GM19240 (cell line): ENCODE measurements at regions not wholly inside any gene's neighbourhood (a gene's known extent, or its start where the extent isn't known, plus 50 kb on each side); places are given as distances from the start of the nearest gene placed in this dataset.
A peak's percentile ranks its signal among the peaks of the same experiment; 100 is the strongest.

ENCODE experiments used
- DNase-seq: peaks from one replicate; pipeline ENCODE4 v3.0.0; 2011; ENCODE audit warnings: low spot score; ENCODE audit not compliant: insufficient read length

DNA sequence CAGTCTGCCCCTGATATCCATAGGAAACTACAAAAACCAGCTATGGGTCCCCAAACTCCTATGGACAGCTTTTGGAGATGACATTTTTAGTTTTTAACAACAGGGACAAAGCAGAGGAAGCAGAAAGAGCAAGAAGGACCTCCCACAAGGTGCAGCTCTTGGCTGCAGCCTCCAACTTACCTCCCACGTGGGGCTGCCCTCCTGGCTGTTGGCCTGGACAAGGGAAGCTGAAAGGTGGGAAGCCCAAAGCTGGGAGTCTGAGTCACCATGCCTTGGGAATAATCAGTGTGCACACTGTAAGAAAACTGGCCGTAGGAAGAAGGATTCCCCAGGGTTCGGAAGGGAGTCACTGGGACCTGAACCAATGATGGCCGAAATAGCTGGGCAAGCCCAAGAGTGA is 51.8 kb upstream of the PAX1 start:
- DNase-seq, result no peak

DNA sequence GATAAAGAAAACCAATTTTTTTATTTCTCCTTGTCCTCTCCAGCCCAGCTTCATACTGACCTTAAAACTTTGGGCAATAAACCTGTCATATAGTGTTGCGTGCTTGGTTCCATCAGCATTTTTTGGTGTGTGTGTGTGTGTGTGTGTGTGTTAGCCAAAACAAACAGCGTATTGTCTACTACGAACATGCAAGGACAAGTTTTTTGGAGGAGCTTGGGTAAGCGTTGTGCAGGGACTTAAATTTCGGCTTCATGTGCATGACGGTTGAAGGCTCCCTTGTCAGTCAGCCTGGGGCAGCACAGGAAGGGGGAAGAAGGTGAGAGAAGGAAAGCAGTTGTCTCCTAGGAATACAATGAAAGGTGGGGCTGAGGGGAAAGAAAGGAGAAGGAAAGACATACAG is 62.0 kb upstream of the PAX1 start:
- DNase-seq, result no peak

DNA sequence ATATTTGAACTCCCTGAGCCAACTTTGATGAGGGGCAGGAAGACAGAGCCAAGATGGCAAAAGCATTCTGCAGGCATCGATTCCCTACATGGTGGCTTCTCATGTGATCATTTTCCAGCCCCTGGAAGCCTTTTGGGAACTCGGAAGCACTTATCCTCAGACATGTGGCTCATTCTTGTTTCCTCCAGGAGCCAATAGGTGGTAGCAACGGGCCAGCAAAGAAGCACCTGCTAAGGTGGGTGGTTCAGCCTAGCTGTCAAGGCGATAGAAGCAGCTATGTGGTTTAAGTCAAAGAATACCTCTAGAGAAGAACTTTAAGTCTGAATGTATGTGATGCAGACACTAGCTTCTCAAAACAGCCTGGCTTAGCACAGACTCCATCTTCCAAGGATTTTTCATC is 64.9 kb upstream of the PAX1 start:
- no peak for DNase-seq

DNA sequence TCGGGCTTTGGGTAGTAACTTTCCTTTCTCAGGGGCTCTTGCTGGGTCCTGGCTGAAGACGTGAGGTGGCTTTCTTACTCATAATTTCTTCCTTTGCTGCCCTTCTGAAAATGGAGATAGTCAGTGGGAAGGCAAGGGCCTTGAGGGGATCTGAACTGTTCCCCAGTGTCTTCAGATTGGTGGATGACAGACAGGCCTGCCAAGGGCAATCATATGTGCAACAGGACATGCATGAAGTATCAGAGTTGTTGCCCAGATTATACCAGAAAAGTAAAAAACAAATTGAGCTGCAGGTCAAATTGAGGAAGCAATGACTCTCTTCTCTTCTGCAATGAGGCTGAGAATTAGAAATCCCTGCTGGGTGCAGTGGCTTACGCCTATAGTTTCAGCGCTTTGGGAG is 71.6 kb upstream of the PAX1 start:
- DNase-seq, result no peak

DNA sequence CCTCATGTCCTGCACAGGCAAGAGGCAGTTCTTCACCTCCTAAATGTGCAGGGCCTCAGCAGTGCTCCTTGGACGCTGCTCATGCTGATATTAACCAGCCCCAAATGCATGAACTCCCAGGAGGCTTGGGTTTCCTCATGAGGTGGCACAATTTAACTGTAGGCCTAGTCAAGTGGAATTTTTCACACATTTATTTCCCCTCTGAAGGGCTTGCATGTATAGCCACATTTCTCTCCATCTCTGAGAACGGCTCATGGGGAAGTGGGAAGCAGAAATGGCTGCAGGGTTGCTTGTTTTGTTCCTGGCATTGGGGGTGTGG is 72.8 kb upstream of the PAX1 start:
- DNase-seq, result no peak

DNA sequence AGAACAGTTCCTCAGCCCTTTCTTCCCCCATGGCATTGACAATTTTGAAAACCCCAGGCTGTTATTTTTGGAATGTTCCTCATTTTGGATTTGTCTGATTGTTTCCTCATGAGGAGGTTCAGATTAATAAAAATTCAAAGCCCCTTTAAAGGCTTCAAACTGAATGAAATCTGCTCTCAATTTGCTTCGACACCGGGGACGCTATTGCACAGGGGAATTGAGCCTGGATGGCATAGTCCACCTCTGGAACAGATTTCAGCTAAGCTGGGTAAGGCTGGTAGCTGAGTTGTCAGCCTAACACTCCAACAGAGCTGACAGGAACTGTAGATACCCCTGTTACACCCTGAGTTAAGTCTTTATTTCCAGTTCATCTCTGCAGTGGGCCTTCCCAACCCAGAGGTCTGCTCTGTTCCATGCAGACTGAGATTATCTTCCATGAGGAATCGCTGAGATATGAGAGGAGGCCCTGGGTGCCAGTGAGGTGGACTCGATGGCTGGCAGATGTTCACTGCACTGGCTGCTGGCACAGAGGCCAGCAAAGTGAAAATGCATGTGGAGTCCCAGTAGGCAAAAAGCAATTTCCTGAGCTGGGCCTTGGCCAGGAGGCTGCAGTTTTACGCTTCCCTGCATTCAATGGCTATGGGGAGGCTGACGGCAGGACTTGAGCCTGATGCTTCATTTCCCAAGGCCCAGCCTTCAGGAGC is 73.3 kb upstream of the PAX1 start:
- DNase-seq, result no peak

DNA sequence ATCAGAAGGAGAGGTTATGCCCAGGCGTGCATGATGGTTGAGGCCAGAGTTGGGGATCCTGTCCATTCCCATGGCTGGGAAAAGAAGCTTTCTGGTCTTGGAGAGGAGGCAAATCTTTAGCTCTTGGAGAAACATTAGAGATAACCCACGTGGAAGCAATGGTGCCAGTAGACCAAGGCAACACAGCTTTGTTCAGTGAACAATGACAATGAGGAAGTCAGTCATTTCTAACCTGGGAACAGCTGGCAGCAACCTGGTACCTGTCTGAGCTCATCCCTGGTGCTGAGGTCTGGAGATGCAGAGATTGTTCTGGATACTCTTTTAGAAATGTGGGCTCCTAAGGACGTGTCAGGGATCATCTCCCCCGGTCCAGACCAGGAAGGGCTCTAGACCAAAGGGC is 76.7 kb upstream of the PAX1 start:
- no peak for DNase-seq

DNA sequence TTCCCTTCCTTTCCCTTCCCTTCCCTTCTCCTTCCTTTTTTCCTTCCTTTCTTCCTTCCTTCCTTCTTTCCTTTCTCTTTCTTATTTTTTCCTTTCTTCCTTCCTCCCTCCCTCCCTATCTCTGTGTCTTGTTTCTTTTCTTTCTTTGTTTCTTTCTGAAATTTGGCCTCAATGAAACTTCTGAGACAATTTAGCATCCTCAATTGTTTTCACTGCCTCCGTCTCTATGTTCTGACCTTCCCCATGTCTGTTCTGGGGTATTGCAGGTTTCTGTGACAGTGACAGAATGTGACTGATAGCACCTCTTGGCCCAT is 81.7 kb upstream of the PAX1 start:
- no peak for DNase-seq

DNA sequence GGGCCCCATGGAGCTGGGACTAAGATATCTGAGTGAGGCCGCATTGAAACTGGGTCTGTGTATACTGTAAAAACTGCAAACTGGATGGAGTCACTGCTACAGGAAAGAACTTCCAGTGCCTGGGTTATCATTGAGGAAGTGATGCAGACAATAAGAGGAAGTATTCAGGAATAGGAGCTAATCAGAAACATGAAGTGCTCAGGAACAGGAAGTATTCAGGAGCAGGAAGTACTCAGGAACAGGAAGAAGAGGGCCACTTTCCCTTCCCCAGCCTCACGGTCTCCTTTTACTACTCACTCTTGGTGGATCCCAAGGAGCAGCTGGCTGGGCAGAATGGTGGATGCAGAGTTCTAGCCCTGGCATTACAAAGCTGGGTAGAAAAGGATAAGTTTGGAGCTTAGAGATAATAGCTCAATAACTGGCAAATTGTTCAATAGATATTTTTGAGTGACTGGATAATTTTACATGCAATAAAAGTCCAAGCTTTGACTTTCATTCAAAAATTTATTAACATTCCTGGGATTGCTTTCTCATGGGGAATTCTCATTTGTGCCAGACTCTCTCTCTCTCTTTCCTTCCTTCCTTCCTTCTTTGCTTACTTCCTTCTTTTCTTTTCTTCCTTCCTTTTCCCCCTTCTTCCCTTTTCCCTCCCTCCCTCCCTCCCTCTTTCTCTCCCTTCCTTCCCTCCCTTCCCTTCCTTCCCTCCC is 82.2 kb upstream of the PAX1 start:
- DNase-seq, result no peak

DNA sequence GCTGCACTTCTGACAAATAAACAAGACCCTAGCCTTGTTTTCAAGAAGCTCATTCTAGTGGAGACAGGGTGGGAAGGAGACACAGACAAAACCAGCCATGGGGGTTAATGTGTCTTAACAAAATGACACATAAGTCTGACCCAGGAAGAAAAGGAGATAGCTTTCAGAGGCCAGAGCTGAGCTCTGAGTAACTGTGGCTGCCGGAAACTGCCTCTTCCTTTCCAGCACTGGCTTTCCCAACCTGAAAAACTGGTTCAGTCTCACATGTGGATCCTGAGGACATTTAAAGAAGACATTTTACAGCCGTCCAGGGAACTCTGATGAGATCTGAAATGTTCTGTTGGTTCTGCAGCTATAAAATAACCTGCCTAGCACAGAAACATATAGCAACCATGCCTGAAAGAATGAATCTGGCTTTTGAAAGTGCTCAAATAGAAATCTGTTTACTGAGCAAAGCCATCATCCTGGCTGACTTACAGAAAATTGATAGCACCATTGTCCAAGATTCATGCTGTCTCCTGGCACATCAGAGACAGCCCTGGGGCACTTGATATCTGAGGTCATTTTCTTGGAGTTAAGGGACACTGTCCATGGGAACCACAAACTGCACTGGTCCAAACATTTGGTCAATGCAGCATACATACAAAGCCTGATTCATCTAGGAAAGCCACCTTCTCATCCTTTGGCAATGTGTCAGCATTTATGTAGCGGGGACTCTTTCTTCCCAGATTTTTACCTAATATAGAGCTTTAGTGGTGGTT is 83.2 kb upstream of the PAX1 start:
- no peak for DNase-seq

DNA sequence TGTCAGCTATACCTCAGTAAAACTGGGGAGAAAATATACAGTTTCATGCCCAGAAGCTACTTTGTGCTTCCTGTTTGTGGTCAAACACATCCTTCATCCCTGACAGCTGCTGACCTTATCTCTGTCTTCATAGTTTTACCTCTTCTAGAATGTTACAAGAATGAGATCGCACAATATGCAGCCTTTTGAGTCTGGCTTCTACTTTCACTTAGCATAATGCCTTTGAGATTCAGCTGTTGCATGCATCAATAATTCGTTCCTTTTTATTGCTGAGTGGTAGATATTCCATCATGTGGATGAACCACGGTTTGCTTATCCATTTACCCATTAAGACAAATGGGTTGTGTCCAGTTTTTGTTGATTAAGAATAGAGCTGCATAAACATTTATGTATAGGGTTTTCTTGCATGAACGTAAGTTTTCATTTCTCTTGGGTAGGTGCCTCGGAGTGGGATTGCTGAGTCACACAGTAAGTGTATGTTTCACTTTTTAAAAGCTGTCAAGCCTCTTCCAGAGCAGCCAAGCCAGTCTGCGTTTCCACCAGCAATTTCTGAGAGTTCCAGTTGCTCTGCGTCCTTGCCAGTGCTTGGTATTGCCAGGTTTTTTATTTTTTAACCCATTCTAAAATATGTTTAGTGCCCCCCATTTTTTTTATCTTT is 86.6 kb upstream of the PAX1 start:
- no peak for DNase-seq

DNA sequence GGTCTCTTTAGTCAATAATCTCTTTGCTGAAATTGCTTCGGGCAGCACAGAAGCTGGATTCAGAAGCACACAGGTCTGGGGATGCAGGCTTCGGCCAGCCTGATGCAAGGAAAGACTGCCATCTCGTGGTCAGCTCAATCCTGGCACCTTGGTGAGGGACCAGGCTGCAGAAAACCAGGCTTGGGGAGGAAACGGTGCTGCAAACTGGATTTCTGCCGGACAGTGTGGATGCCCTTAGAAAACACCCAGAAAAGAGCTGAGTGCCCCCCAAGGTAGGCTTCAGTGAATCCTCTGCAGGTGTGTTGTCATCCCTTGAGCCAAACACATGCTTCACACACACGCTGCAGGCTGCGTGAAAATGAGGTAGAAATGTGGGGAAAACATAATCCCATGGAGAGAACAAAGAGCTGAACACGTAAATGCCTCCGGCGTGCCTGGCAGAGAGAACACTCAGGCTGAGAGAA is 89.8 kb upstream of the PAX1 start:
- DNase-seq, result peak; percentile 18

DNA sequence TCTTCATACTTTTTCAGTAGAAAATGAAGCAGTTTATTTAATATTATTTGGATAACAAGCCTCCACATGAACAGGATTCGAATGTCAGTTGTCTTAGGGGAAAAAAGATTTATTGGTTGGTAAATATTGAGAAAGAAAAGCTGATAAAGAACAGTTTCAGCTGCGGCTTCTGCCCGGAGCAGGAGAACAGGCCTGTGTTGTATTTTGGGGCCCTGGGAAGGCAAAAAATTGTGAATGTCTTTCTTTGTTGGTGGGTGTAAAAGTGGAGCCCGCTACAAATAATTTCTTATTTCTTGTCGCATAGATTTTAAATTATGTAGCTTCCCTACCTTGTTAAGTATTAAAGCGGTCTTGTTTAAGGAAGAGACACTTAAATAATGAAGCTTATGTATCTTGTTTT is 90.5 kb upstream of the PAX1 start:
- no peak for DNase-seq

DNA sequence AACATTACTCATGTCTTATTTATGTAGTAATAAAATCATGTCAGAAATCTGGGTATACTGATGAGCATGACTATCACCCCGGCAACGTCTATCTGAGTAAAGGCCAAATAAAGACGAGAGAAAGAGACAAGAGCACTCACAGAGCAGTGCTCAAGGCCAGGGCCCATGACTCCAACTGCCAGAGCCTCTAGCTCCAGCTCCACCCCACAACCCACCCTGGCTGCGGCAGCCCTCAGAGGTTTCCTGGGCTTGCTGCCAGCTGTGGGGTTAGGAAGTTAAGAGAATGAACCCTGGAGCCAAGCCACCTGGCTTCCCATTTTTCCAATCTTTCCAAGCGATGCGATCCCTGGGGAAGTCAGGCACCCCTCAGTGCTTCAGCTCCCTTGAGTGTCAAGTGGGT is 92.0 kb upstream of the PAX1 start:
- no peak for DNase-seq

DNA sequence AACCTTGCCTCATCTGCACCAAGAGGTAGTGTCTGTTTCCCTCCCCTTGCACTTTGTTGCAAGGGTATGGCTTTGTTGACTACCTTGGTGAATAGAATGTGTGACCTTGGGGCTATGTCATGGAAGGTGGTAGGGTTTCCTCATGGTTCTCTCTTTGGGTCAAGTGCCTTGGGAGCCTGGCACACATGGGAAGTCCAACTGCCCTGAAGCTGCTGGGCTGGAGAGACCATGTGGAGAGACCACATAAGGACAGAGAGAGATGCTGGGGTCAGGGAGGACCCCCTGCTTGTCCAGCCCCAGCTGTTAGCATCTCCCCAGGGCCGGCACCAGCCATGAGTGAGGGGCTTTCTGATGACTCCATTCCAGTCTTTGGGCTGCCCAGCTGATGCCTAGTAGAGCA is 95.5 kb upstream of the PAX1 start:
- no peak for DNase-seq

DNA sequence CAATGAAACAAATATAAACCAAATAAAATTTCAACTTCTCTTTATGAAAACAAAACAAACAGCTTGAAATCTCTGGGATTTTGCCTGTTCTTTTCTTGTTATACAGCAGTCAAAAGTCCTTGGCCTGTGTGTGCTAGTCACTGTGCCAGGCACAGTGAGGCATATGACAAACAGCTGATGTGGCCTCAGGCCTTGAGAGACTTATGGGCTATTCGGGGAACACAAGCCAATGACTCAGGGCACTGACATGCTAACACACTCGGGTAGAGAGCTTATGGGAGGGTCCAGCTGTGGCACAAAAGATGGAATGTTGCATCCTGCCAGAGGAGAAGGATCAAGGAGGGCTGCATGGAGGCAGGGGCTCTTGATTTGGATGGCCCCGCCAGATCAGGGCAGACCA is 95.4 kb upstream of the NKX2-2 start:
- no peak for DNase-seq

DNA sequence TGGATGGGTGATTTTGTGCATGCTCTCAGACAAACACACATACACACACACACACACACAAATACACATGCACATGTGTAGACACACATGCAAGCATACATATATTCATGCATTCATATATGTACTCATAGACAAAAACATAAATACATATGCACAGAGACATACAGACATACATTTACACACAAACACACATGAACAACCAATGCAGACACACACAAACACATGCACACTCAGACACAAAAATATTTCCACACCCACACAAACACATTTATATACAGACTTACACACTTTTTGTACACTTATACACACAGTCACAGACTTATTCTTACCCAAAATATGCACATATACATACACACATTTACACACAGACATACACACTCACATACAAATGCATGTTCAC is 94.9 kb upstream of the NKX2-2 start:
- no peak for DNase-seq

DNA sequence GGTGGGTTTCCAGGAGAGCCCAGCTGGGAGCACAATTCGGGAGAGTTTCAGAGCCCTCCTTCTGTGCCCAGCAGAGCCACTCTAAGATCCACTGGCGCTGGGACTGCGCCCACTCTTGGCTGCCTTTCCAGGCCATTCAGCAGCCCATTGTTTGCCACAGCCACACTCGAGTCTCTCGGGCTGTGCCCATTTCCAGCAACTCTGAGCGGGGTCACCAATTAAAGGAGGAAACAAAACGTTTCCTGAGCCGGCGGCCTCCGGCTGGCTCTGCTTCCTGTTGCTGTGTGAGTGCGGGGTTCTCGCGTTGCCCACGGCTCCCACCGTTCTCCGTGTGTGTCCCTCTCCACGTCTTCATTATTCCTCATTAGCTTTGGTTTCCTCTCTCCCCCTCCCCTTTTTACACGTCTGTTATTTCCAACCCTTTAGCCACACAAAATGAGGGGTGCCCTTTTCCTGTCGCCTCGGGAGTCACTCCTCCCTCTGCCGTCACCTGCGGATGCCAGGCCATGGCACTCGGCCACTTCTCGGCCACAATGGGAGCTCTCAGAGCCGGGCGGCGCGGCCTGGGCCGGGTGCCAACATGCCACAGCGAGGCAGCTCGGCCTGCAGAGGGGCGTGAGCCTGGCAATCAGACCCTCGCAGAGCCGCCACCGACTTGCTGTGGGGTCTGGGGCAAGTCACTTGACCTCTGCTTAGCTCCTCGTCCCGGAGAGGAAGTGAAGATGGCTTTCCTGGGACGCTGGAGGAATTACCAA is 94.3 kb upstream of the NKX2-2 start:
- DNase-seq, result no peak

DNA sequence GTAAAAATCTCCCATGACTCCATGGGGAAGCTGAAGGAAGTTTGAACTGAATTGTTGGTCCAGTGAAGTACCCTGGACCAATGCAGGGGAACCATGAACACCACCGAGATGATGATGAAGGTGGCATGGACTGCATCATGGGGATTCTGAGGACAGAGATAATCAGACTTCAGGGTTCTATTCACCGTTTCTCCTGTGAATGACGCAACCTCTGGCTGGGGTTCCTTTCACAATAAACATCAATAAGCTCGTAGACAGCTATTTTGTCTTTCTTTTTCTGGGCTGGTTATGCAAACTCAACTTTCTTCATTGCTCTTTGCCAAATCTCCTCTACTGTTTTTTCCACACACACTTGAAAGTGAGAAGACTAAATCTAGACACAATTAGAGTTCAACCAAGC is 87.9 kb upstream of the NKX2-2 start:
- no peak for DNase-seq

DNA sequence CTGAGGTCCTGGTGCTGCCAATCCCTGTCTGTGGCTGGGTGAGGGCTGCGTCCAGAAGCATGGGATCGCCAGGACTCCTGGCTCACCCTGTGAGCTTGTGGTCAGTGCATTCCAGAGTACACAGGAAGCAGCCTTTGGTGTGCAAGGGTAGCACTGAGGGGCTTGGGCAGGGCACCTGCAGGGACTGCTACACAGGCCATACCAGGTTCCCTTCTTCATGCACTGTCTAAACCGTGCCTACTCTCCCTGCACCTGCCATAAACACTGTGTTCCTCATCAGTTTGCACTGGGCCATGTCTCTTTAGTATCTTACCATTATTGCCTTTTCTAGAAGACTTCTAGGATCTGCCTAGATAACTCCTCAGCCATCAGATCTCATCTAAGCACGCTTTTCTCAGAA is 72.8 kb upstream of the NKX2-2 start:
- no peak for DNase-seq

DNA sequence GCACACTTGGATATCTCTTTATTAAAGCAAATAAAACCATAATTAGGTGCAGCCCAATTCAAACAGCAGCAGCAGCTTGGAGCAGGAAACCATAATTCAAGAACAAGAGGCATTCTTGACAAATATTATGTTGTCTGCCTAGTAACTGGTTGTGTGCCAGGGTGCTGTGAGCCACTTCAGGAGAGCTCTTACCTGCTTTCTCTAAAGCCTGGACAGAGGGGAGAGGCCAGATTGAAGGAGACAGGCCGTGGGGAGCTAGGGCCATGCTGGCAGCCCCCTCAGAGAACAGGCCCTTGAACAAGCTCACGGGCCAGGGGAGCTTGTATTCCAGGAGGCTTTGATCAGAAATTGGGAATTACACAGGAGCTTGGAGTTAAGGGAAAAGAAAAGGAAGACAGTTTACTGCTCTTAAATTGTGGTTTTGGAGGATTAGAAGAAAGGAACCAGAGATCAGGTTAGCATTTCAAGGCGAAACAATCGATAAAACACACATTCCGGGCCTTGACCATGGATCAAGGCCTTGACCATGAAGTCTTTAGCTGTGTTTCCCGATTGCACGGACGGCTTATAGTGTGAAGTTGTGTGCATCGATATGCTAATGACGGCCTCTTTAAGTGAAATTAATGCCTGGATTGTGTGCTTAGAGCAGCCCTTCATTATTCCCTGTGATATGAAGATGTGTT is 69.8 kb upstream of the NKX2-2 start:
- no peak for DNase-seq
